ENCODE measurements at regions not wholly inside any gene's neighbourhood (a gene's known extent, or its start where the extent isn't known, plus 50 kb on each side); places are given as distances from the start of the nearest gene placed in this dataset.

DNA sequence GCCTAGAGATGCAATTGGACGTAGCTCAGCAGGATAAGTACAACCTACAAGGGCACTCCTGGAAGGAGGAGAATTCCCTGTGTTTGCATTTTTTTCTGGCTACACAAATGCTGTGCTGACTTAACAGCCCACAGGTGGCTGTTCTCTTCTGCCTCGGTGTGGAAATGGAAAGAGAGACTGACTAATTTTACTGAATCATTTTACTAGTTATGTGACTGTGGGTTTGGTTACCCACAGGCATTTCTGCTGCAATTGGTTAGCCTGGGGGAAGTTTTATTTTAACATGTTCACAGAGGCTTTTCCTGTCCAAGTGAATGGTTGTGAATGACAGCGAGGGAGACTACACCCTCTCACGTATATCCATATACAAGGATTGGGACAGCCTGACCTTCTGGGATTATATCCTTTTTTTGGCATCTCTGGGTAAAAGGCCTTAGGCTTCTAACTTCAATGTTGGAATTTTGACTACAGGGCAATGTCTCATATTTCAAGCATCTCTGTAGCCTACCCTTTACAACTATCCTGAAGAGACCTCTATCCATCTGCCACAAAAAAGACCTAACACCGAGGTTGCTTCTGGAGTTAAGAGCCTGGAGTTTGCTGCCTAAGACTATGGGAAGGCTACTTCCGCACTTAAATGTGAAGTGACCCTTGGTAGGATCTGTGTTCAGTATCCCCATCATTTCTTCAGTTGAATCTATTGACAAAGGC, 67.2 kb upstream of the TP63 start:
- DNase-seq = no peak

DNA sequence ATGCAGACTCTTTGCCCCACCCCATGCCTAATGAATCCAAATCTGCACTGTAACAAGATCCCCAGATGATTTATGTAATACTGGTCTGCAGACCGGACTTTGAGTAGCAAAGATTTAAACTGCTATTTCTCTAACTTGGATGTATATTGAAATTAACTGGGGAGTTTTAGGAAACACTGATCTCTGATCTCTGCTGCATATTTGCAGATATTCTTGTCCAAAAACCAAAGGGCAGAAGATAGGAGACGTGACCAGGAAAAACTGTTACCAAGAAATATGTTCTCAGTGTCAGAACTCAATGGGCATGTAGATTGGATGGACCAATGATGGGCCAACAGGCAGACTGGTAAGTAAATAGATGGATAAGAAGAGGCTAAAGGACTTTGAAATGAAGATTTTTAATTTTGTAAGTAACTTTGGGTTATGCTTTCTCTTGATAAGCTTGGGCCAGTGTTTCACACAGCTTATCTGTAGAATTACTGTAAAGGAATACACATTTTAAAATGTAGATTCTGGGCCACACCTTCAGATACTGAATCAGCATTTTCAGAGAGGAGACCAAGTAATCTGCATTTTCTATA, 64.5 kb upstream of the TP63 start:
- no peak for DNase-seq

- no peak for DNase-seq
These were observed 63.9 kb upstream of the TP63 start for GRCh38 chr3:189567322-189567721.

DNA sequence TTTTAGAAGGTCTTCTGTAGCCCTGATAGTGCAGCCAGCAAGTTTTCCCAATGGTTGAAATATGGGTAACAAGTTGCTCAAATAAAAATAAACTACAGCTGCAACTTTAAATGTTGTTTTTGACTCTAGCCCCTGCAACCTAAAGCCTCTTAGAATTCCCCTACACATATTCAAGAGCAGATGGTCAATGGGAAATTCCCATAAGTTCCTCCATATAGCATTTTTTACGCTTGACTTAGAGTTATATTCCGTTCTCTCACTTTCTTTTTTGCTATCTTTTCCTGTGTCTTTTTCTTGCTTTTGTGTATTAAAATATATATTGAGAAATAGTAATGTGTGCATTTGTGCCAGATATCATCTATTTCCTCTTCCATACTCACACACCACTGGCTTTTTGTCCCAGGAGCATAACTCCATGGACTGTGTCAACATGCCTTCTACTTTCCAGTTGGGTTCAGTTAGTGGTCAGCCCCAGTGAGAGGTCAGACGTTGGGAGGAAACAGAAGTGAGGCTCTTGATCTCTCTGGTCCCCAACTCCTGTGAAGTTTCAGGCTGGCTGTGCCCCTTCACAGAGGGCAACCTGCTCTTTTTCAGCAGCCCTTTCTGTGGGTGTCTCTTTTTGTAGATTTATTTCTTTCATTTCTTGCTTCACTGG, 63.3 kb upstream of the TP63 start:
- DNase-seq = peak; percentile 2

DNA sequence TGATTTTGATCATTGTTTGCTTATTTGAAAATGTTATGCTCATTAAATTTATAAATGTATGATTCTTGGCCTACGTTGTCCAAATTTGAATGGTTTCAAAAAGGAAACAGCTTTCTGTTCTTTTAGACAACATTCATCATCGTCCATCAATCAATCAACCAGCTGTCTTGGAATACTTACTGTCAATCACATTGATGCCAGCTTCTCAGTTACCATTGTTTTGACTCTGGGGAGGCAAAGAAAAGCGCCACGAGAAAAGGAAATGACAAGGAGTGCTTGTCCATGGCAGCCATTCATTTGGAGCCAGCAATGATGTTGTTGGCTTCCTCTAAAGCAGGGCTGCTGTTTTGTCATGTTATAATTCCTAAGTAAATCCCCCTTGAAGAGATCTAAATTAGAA, 62.2 kb upstream of the TP63 start:
- DNase-seq = no peak

DNA sequence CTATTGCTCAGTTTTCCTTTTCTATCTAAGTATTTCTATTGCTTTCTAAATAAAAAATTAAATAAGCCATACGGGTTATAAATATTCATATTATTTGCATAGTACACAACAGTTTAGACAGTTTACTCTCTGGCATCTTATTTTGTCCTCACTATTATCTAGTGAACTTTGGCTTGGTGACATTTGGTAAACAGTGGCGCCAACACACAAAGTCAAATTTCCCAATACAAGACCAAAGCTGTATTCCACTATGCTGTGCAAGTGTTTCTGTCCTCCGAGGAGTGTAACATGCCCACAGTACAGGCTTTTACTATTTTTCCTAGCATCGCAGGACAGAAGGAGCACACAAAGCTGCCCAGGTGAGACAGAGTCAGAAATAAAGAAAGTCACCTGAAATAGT, 61.7 kb upstream of the TP63 start:
- DNase-seq = no peak

DNA sequence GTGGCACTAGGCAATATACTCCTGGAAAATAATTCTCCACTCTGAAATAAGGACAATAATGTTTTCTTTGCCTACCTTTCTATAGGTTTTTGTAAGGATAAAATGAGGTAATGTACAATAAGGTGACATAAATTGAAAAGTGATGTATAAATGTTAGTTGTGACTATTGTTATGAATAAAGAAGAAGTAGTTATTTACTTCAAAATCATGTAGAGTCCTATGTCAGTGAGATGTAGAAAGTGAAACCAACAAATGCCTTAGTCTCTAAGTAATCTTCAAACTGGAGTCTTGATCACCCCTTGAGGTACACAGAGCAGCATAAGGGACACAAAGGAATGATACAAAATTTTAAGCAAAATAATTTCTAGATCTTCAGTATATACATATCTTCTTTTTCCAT, 60.3 kb upstream of the TP63 start:
- DNase-seq = no peak

DNA sequence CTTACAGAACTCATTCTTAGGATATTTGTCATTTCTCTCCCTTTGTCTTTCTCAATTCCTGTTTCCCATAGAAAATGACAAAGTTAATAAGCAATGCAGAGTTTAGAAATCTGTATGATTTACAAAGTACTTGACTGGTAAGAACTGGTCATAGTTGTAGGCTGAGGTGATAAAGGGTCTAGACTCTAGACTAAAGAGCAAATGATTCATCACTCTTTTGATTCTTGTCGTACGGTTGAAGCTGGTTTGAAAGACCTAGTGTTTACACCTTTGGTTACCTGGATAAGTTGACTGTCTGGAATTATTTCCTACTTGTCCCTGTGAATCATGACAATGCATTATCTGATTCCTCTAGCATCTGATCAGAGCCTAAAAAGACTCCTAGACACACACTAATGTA, 58.9 kb upstream of the TP63 start:
- DNase-seq = no peak

DNA sequence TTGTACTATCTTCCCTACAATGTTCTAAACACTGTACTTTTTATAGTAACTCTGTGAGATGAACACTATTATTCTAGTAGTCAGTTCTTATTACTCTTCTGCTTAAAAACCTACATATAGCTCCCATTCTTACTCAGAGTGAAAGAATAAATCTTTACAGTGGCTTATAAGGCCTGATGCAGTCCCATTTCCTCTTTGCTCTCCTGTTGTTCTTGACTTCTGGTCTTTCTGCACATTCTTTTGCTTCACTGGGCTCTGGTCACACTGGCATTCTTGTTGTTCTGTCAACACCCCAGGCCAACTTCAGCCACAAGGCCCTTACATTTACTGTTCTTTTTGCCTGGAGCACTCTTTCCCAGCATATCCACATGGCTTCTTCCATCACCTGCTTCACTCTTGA, 58.2 kb upstream of the TP63 start:
- DNase-seq = no peak

- DNase-seq = no peak
These were observed 54.7 kb upstream of the TP63 start for GRCh38 chr3:189576486-189576885.

DNA sequence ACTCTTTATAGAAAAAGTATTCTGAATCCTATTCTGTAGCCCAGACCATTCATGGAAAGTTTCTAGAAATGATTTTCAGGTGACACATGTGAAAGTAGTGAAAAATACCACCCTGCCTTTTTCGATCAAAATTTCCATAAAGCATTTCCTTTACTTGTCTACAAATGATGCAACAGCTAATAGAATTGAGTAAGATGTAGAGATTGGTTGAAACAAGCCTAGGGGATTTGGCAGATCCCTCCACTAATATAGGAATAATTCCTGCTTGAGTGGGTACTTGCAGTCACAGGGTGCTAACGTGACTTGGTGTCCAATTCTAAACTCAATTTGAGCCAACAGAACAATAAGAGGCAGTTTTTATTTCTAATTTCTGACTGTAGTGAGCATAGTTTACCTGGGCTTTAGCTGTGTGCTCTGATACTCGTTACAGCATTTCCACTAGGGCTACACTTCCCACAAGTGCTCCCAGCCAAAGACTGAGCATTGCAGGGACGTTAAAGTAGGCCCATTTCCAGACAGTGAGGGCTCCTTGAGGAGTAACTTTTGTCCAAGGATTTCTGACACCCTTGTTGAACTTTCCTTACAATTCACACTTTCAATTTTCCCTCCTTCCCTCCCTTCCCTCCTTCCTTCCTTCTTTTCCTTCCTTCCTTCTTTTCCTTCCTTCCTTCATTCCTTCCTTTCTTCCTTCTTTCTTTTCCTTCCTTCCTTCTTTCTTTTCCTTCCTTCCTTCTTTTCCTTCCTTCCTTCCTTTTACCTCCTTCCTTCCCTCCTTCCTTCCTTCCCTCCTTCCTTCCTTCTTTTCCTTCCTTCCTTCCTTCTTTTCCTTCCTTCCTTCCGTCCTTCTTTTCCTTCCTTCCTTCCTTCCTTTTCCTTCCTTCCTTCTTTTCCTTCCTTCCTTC, 53.9 kb upstream of the TP63 start:
- no peak for DNase-seq

DNA sequence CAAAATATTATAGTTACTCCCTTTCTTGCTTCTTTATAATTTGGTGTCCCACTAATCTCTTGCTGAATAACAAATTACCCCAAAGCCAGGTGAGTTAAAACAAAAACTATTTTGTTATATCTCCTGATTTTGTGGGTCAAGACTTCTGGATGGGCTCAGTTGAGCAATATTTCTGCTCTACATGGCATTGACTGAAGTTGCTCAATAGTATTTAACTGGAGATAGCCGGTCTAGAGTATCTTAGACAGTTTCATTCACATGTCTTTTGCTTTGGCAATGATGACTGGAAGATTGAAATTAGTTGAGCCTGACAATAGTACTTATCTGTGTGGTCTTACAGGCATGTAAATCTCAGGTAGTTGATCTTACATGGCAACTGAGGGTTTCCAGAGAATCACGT, 51.0 kb upstream of the TP63 start:
- no peak for DNase-seq
